Femur (tissue), 1 donor: ENCODE measurements at regions not wholly inside any gene's neighbourhood (a gene's known extent, or its start where the extent isn't known, plus 50 kb on each side); places are given as distances from the start of the nearest gene placed in this dataset.
"Not testable (repeated sequence)": the region's sequence is repeated elsewhere in the genome, so short reads cannot be mapped to it uniquely, and the experiment has no call there.

Experiments
- DNase-seq: peaks from one replicate; pipeline ENCODE4 v3.0.0-alpha.2; 2017

DNA sequence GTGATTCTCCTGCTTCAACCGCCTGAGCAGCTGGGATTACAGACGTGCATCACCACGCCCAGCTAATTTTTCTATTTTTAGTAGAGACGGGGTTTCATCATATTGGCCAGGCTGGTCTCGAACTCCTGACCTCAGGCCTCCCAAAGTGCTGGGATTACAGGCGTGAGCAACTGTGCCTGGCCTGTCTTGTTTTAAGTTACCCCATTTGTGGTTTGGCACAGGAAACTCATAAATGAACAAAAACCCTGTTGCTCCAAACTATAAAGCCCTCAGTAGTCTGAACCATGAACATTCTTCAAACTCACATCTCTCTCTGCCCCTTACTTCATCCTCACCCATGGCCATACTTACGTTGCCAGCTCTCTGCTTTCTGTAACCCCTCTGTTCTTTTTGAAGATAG is 61.7 kb downstream of the RHOU start:
- DNase-seq: not testable (repeated sequence)

DNA sequence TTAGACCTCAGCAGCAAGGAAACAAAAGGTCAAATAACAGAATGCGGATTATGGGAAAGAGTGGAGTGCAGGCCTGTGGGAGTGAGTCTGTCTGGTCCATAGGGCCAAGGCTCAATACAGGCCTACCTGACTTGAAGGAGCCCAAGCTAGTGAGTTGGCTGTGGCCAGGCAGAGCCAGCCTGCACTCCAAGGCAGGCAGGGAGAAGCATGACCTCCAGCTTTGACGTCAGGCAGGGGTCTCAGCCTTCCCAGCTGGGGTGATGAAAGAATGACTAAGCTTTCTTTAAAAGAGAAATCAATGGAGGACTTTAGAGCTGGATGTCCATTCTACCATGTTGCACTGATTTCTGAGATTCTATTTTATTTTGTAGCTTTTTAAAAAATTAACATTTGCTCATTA is 62.8 kb downstream of the RHOU start:
- no peak for DNase-seq

- peak; percentile 31 for DNase-seq
Observed at GRCh38 chr1:228798548-228798947, 63.3 kb downstream of the RHOU start.

DNA sequence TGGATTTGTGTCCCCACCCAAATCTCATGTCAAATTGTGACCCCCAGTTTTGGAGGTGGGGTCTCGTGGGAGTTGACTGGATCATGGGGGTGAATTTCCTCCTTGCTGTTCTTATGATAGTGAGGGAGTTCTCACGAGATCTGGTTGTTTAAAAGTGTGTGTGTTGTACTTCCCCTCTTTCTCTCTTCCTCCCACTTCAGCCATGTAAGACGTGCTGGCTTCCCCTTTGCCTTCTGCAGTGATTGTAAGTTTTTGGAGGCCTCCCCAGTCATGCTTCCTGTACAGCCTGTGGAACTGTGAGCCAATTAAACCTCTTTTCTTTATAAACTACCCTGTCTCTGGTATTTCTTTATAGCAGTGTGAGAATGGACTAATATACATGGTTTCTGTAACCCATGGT is 64.6 kb downstream of the RHOU start:
- DNase-seq: no peak

GRCh38 chr1:228801068-228801467 is 65.8 kb downstream of the RHOU start:
- DNase-seq: no peak

DNA sequence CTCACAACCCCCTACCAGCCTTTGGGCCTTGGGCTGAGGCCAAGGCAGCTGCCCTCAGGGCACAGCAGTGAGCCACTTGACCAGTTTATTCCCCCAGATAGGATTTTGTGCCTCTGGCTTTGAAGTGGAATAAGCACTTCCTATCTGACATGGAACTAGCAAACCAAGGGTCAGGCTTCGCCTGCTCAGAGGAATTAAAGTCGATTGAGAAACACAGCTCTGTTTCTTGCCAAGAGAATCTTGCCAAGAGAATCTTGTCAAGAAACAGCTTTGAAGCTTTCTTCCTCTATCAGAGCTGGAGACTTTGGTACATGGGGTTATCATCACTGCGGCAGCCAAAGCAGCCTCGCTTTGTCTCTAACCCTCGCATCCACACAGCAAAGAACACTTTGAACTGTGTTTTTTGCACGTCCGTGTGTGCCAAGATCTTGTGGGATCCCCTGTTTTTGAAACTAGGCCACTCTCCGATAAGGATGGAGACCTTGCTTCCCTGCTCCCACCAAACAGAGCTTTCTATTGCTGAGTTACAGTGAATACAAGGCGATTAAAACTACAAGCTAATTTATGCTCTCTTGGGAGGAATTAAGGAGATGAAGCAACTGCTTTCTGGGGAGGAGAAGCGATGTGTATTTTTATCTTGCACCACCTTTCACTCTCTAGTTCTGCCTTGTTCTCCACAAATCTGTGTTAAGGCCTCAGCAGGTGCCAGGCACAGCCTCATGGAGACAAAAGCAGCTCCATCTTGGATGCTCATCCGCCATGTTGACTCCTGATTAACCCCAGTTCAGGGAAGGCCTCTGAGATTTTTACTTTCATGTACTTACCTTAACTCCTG is 67.3 kb downstream of the RHOU start:
- DNase-seq: peak; percentile 28

GRCh38 chr1:228803421-228803820 is 68.1 kb downstream of the RHOU start:
- no peak for DNase-seq

GRCh38 chr1:228804173-228804572 is 68.9 kb downstream of the RHOU start:
- no peak for DNase-seq

- DNase-seq: peak; percentile 60
Observed at GRCh38 chr1:228804640-228805413, 69.5 kb downstream of the RHOU start.

GRCh38 chr1:228807904-228808605 is 72.8 kb downstream of the RHOU start:
- DNase-seq: no peak

DNA sequence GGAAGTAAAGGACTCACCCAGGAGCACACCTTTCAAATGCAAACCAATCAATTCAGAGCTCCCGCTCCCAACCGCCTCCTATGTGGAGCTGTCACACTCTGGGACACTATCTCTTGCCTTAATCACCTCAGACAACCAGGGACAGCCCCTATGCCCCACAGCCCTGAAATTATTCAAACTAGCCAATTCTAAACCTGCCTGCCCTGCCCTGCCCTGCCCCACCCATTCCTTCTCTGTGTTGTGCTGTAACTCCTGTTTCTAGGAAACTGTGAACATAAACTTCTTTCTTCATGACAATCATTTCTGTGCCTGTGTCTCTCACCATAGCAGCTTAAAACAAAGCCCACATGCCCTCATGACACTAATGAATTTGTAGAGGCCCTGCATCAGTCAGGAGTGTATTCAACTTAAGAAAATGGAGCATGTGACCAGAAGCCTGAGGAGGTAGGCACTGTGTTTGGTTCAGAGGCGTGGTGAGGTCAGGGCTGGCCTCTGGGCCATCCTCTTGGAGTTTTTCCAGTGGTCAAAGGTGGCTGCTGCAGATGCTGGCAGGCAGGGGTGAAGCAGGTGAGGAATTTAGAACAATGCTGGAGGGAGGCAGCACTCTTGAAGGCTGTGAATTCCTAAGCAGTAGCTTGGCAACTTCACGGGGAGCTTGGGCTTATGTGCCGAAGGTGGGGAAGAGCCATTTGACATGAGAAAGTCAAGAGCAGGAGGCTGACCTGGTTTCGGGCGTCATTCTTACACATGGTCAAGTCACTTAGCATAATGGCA is 74.5 kb downstream of the RHOU start:
- no peak for DNase-seq

DNA sequence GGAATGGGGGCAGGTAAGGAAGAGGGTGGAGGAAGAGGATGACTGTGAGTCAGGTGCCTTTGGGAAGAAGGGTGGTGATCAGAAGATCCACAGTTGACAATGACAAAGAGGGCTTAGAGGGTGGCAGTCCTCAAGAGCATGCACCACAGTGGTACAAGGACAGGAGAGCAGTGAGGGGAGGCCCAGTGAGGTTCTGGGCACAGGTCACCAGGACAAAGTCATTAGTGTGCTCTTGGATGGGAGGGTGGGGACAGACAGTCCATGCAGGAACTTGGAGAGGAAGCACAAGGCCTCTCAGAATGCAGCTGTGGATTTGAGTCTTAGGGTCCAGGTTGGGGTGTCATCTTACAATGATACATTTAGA is 75.1 kb downstream of the RHOU start:
- DNase-seq: no peak

- no peak for DNase-seq
Observed at GRCh38 chr1:228810878-228811711, 75.8 kb downstream of the RHOU start.

DNA sequence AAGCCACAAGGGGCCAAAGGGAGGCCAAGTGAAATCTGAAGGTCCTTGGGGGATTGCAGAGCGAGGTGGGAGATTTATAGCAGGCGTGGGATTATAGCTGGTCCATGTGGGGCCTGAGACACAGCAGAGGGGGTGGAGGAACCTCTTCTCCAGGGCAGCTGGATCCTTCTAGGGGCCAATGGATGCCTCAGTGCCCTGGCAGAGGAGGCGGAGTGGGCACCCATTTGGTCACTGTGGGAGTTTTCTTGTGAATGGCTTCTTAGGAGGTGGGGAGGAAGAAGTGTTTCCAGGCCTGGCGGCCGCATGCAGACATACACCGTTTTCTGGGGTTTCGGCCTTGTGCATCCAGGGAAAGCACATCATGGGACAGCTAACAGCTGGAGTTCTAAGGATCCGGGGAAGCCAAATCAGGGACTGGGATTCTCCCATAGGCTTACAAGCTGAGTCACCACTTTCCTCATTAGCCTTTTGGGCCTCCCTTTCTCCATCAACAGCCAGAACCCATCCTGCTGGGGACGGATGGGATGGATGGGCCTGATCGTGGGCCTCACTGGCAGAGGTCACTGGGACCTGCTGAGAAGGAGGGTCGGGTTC is 76.5 kb downstream of the RHOU start:
- no peak for DNase-seq

- no peak for DNase-seq
Observed at GRCh38 chr1:228812961-228813360, 77.7 kb downstream of the RHOU start.

DNA sequence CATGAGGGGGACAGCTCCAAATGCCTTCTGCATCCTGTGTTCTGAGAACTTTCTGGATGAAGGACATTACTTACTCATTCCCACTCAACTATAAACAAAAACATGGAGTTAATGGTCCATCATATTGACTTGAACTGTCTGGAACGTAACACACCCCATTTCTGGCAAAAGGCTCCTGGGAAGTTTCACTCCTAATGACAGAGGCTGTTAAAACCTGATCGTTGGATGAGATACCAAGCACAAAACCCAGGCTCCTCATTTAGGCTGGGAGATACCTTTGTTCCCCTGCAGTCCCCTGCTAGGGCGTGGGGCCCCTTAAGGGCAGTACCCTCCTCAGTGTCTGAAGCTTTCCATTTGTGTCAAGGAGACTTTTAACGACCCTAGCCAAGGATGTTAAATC is 78.9 kb downstream of the RHOU start:
- no peak for DNase-seq

GRCh38 chr1:228818296-228818695 is 83.0 kb downstream of the RHOU start:
- no peak for DNase-seq

DNA sequence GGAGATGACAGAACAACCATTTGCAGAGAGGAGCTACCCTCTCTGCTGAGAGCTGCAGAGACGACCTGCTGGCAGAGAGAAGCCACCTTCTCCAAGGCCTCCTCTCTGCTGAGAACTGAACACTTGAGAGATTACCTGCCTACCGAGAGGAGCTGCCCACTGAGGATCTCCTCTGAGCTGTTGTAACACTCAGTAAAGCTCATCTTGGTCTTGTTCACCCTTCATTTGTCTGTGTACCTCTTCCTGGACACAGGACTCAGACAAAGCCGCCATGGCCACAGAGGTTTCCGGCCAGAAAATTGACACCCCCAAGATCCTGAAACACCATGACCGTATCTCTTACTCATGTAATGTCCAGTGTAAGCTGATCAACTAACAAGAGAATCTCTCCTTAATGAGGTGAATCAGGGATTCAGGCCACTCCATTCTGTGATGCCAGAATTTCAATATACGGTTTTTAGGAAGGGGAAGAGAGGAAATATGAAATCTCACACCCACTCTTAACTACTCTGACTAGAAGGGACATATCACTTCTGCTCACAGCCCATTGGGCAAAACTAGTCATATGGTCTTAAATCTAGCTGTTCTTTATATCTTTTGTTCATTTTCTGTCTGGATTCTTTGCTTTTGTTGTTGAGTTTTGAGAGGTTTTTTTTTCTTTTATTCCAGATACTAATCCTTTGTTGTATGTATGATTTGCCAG is 83.8 kb downstream of the RHOU start:
- no peak for DNase-seq

DNA sequence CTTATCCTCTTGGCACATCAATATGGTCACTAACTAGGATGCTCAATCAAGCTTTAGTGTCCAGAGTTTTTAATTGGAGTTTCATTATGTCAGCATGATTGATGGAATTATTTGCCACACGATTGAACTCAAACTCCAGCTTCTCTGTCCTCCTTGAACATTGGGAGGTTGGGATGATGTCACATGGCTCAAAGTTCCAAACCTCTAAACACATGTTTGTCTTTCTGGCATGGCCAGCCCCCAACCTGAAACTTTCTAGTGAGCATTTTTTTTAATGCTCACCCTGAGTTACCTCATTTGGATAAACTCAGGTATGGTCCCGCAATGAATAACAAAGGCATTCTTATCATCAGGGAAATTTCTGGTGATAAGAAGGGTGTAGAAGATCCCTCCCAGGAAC is 86.0 kb downstream of the RHOU start:
- no peak for DNase-seq

DNA sequence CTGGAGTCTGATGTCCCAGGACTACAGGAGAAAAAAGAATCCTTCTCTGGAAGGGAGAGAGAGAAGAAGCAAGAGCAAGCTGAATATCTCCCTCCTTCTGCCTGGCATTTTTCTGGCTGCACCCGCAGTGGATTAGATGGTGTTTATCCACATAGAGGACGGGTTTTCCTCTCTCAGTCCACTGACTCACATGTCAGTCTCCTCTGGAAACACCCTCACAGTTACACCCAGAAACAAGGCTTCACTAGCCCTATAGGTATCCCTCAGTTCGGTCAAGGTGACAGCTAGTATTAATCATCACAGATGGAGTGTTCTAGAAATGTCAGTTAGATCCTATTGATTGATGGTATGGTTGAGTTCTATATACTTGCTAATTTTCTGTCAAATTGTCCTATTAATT is 87.9 kb downstream of the RHOU start:
- no peak for DNase-seq

- no peak for DNase-seq
Observed at GRCh38 chr1:228824366-228824765, 89.1 kb downstream of the RHOU start.
